Upper lobe of right lung (tissue), 1 donor: ENCODE measurements at regions not wholly inside any gene's neighbourhood (a gene's known extent, or its start where the extent isn't known, plus 50 kb on each side); places are given as distances from the start of the nearest gene placed in this dataset.

Experiments
- ATAC-seq: fragments of 200-7000 bp; cut with Tn5 transposase; one replicate; pipeline ENCODE4 v1.9.1; 2020; ENCODE audit warnings: mild to moderate bottlenecking, moderate library complexity
- DNase-seq: peaks from one replicate; pipeline ENCODE4 v3.0.0-alpha.2; 2020
- H3K27ac ChIP-seq: fragments of 200-600 bp; one replicate; pipeline ENCODE4 v1.8.0; 2022
- H3K27me3 ChIP-seq: fragments of 200-600 bp; one replicate; pipeline ENCODE4 v1.8.0; 2022; ENCODE audit warnings: mild to moderate bottlenecking
- H3K36me3 ChIP-seq: fragments of 200-600 bp; one replicate; pipeline ENCODE4 v1.8.0; 2022
- H3K4me1 ChIP-seq: fragments of 200-600 bp; one replicate; pipeline ENCODE4 v1.8.0; 2022
- H3K4me3 ChIP-seq: fragments of 200-600 bp; one replicate; pipeline ENCODE4 v1.8.0; 2022; ENCODE audit warnings: mild to moderate bottlenecking
- H3K9me3 ChIP-seq: fragments of 200-600 bp; one replicate; pipeline ENCODE4 v1.8.0; 2022
- CTCF ChIP-seq: fragments of 200-600 bp; IDR thresholded peaks from one replicate; pipeline ENCODE4 v1.8.0; 2022; ENCODE audit warnings: antibody characterized with exemption
- intact Hi-C: fragments of 100-400 bp; cut with DNase I; formaldehyde crosslinking; loops from one replicate; pipeline ENCODE4 v1.11.0; 2022
- donor health status: DM: no; HTN: yes; CAD: no; lungs with severe emphysema.

- TF ChIP-seq CTCF: no peak
- Histone ChIP-seq H3K9me3 (no peaks in the 10 kb centered on the region), H3K4me1 (no peaks in the 10 kb centered on the region), H3K27me3 (no peaks in the 10 kb centered on the region), H3K27ac (no peak overlapping the region), H3K4me3 (no peak overlapping the region), H3K36me3 (no peaks in the 10 kb centered on the region)
- intact Hi-C loops: no loop called here
- DNase-seq (no peak), ATAC-seq (no peak)
Observed at GRCh38 chr13:40076765-40077362, 421.4 kb downstream of the COG6 start.

GRCh38 chr13:40077396-40078027 lies 422.1 kb downstream of the COG6 start:
- H3K27me3 ChIP-seq: no peaks in the 10 kb centered on the region
- no peak for TF ChIP-seq CTCF
- H3K4me1 ChIP-seq: no peaks in the 10 kb centered on the region
- H3K4me3 ChIP-seq: no peak overlapping the region
- no peak overlapping the region for H3K27ac ChIP-seq
- H3K36me3 ChIP-seq: no peaks in the 10 kb centered on the region
- intact Hi-C loops: no loop called here
- H3K9me3 ChIP-seq: no peaks in the 10 kb centered on the region
- ATAC-seq (no peak), DNase-seq (no peak)

- H3K36me3 ChIP-seq: no peaks in the 10 kb centered on the region
- intact Hi-C loops: no loop called here
Observed at GRCh38 chr13:40079721-40080120, 424.3 kb downstream of the COG6 start.

GRCh38 chr13:40080676-40081075 lies 425.2 kb downstream of the COG6 start:
- intact Hi-C loops: no loop called here

More at GRCh38 chr13:40079721-40080120, 424.3 kb downstream of the COG6 start:
- H3K27me3 ChIP-seq: no peaks in the 10 kb centered on the region
- H3K27ac ChIP-seq: no peak overlapping the region
- no peak overlapping the region for H3K4me3 ChIP-seq
- H3K9me3 ChIP-seq: no peaks in the 10 kb centered on the region
- TF ChIP-seq CTCF: no peak
- H3K4me1 ChIP-seq: no peaks in the 10 kb centered on the region
- DNase-seq (no peak), ATAC-seq (no peak)

GRCh38 chr13:40082639-40083038 lies 427.2 kb downstream of the COG6 start:
- ATAC-seq: peak; percentile 45

More at GRCh38 chr13:40080676-40081075, 425.2 kb downstream of the COG6 start:
- H3K36me3 ChIP-seq: no peaks in the 10 kb centered on the region
- no peak for ATAC-seq
- TF ChIP-seq CTCF: no peak
- no peaks in the 10 kb centered on the region for H3K9me3 ChIP-seq
- H3K27ac ChIP-seq: no peak overlapping the region
- H3K4me3 ChIP-seq: no peak overlapping the region
- no peak for DNase-seq
- H3K27me3 ChIP-seq: no peaks in the 10 kb centered on the region
- H3K4me1 ChIP-seq: no peaks in the 10 kb centered on the region

More at GRCh38 chr13:40082639-40083038, 427.2 kb downstream of the COG6 start:
- no peaks in the 10 kb centered on the region for H3K36me3 ChIP-seq
- intact Hi-C loops: no loop called here
- H3K27ac ChIP-seq: no peak overlapping the region
- H3K9me3 ChIP-seq: no peaks in the 10 kb centered on the region
- no peak for TF ChIP-seq CTCF
- no peak overlapping the region for H3K4me3 ChIP-seq
- no peak for DNase-seq
- H3K27me3 ChIP-seq: no peaks in the 10 kb centered on the region
- no peaks in the 10 kb centered on the region for H3K4me1 ChIP-seq
